AG09309 (cell line): ENCODE measurements at regions not wholly inside any gene's neighbourhood (a gene's known extent, or its start where the extent isn't known, plus 50 kb on each side); places are given as distances from the start of the nearest gene placed in this dataset.
"Not testable (repeated sequence)": the region's sequence is repeated elsewhere in the genome, so short reads cannot be mapped to it uniquely, and the experiment has no call there.

Source experiments
- DNase-seq: peaks from one replicate; pipeline ENCODE4 v3.0.0-alpha.2; 2010; ENCODE audit warnings: low read depth
- H3K4me3 ChIP-seq: 2 replicates; pipeline ENCODE4 v1.5.1; 2011; ENCODE audit warnings: mild to moderate bottlenecking, low read depth, low read length, moderate library complexity; ENCODE audit not compliant: control insufficient read depth
- TF ChIP-seq, protein P1 (sequence below): IDR thresholded peaks from 2 replicates; pipeline ENCODE4 v1.5.1; 2011; ENCODE audit warnings: mild to moderate bottlenecking, low read depth, low read length, inconsistent platforms; ENCODE audit not compliant: insufficient read depth, control insufficient read depth; ENCODE audit errors: missing control alignments

DNA sequence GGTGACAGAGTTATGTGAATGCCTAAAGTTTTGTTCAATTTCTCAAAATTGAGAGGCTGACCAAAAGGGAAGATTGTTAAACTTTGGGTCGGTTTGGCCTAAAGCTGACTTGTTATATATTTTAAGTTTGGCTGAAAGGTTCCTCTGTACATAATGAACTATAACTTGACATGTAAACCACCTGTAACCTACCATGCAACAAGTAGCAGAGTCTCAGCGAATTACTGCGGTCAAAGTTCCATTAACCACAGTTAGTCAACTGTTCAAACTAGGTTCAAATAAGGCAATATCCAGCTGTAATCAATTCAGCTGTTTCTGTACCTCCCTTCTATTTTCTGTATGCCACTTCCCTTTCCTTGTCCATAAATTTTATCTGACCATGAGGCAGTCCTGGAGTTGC lies 325.1 kb upstream of the NMUR2 start:
- TF ChIP-seq, protein P1, sequence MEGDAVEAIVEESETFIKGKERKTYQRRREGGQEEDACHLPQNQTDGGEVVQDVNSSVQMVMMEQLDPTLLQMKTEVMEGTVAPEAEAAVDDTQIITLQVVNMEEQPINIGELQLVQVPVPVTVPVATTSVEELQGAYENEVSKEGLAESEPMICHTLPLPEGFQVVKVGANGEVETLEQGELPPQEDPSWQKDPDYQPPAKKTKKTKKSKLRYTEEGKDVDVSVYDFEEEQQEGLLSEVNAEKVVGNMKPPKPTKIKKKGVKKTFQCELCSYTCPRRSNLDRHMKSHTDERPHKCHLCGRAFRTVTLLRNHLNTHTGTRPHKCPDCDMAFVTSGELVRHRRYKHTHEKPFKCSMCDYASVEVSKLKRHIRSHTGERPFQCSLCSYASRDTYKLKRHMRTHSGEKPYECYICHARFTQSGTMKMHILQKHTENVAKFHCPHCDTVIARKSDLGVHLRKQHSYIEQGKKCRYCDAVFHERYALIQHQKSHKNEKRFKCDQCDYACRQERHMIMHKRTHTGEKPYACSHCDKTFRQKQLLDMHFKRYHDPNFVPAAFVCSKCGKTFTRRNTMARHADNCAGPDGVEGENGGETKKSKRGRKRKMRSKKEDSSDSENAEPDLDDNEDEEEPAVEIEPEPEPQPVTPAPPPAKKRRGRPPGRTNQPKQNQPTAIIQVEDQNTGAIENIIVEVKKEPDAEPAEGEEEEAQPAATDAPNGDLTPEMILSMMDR: no peak
- no peak overlapping the region for H3K4me3 ChIP-seq
- no peak for DNase-seq

- no peak for DNase-seq
- no peak overlapping the region for H3K4me3 ChIP-seq
- TF ChIP-seq, protein P1: no peak
Measured at GRCh38 chr5:152736906-152737305, 331.8 kb upstream of the NMUR2 start.

DNA sequence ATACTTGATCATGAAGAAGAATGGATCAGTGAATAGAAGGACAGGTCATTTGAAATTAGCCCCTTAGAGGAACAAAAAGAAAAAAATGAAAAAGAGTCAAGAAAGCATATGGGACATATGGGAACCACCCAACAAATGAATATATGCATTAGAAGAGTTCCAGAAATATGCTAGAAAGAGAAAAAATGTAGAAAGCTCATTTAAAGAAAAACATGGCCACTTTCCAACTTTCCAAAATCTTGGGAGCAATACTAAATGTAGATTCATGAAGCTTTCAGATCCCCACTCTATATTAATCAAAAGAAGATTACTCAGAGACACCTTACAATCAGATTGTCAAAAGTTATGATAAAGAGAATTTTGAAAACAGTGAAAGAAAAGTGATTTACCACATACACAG lies 334.8 kb upstream of the NMUR2 start:
- TF ChIP-seq, protein P1: no peak
- H3K4me3 ChIP-seq: no peak overlapping the region
- DNase-seq: no peak

- H3K4me3 ChIP-seq, DNase-seq: not testable (repeated sequence)
Measured at GRCh38 chr5:152741126-152741525, 336.0 kb upstream of the NMUR2 start.

- H3K4me3 ChIP-seq, DNase-seq: not testable (repeated sequence)
Measured at GRCh38 chr5:152787709-152788217, 382.7 kb upstream of the NMUR2 start.

- no peak for DNase-seq
- H3K4me3 ChIP-seq: no peak overlapping the region
- TF ChIP-seq, protein P1: no peak
Measured at GRCh38 chr5:152801886-152802285, 396.8 kb upstream of the NMUR2 start.

GRCh38 chr5:152804179-152804578 lies 399.1 kb upstream of the NMUR2 start:
- TF ChIP-seq, protein P1: no peak
- no peak overlapping the region for H3K4me3 ChIP-seq
- DNase-seq: no peak

- no peak for DNase-seq
- TF ChIP-seq, protein P1: no peak
Measured at GRCh38 chr5:152811988-152812387, 406.9 kb upstream of the NMUR2 start.

More at GRCh38 chr5:152811988-152812387, 406.9 kb upstream of the NMUR2 start:
- H3K4me3 ChIP-seq: no peak overlapping the region
